ENCODE measurements at regions not wholly inside any gene's neighbourhood (a gene's known extent, or its start where the extent isn't known, plus 50 kb on each side); places are given as distances from the start of the nearest gene placed in this dataset.

DNA sequence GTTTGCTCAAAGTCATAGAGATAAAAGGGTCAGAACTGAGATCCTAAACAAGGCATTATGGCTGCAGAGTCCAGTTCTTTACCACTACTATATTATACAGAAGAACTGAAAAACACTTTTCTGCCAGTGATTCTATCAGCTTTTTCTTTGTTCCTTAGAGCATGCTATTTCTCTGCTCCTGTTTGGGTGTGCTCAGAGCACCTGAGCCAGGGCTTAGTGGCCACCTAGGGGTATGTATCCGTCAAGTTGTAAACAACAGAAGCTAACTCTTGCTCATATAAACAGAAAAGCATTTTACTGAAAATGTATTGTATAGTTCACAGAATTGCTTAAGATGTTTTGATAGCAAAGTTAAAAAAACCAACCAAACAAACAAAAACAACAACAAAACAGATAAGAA is 470.8 kb downstream of the SLC16A7 start:
- Histone ChIP-seq H3K27ac (ENCODE audit: low read depth, low read length) (no peak overlapping the region), H2BK120ac (ENCODE audit: insufficient read depth, low read length, poor library complexity) (no peak overlapping the region), H3K79me2 (ENCODE audit: control insufficient read depth, insufficient read depth, low read length, poor library complexity) (no peaks in the 10 kb centered on the region), H3K9ac (ENCODE audit: low read length) (no peak overlapping the region), H2BK12ac (ENCODE audit: low read length) (no peak overlapping the region), H2BK5ac (ENCODE audit: low read depth, low read length, poor library complexity) (no peak overlapping the region), H3K23ac (ENCODE audit: low read length) (no peak overlapping the region), H3K4ac (ENCODE audit: low read depth, low read length) (no peak overlapping the region), H3K4me3 (ENCODE audit: low read depth, low read length) (no peak overlapping the region), H3K79me1 (ENCODE audit: low read length) (no peaks in the 10 kb centered on the region), H4K8ac (ENCODE audit: low read depth, low read length) (no peak overlapping the region), H3K4me2 (ENCODE audit: low read length) (no peak overlapping the region), H2AK5ac (ENCODE audit: low read length) (no peak overlapping the region), H4K12ac (ENCODE audit: low read depth, low read length) (no peak overlapping the region), H3K36me3 (ENCODE audit: control insufficient read depth in 1 of 2, insufficient read depth in 2 of 2, low read length in 2 of 2) (no peaks in the 10 kb centered on the region), H3K14ac (ENCODE audit: low read length) (no peak overlapping the region), H3K9me3 (ENCODE audit: insufficient read depth, low read depth, low read length) (no peaks in the 10 kb centered on the region), H4K91ac (ENCODE audit: low read depth, low read length) (no peak overlapping the region), H3K18ac (ENCODE audit: low read length) (no peak overlapping the region), H3K4me1 (ENCODE audit: control insufficient read depth in 1 of 2, insufficient read depth in 2 of 2, low read length in 2 of 2) (no peaks in the 10 kb centered on the region), H3K27me3 (ENCODE audit: insufficient read depth, low read length) (no peaks in the 10 kb centered on the region), H2AFZ (ENCODE audit: insufficient read depth, low read length, poor library complexity) (no peak overlapping the region)
- no CpG with 5 or more reads among the region's 1 CpG for WGBS (ENCODE audit: extremely low coverage, insufficient coverage, insufficient read length)
- DNase-seq: no peak

DNA sequence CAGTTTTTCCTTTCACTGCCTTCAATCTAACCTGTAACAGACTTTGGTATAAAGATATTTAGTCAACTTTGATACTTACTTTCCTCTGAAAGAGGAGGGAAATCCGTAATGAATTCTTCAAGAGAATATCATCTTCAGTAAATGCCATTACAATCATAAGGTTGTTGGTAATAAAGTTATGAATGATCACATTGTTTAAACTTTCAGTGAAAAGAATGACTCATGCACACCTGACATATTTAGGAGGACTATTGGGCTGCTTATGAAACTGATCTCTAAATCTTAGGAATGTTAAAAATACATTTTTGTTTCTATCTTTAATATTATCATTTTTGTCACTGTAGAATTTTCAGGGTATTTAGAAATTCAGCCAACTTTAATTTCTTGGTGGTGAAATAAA is 474.7 kb downstream of the SLC16A7 start:
- H3K18ac ChIP-seq (ENCODE audit: low read length): no peak overlapping the region
- H3K14ac ChIP-seq (ENCODE audit: low read length): no peak overlapping the region
- WGBS (ENCODE audit: extremely low coverage, insufficient coverage, insufficient read length): no CpG with 5 or more reads among the region's 1 CpG

DNA sequence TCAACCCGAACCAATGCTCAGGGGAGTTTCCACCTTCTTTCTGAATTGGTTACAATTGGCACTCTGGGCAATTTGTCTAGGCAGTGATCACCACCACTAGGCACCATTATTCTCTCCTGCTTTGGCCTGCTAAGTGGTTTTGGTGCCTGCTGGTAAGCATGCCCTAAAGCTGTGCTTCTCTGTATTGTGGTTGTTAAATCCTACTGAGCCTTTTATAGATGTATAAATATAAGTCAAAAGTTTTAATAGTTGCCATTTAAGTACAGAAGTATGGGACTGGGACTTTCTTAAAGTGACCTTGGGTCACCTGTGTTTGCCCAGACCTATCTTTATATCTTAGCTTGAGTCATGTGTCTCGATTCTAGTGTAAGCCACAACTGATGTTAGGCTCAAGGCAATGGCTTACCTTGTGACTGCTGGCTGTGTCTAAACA is 475.9 kb downstream of the SLC16A7 start:
- Histone ChIP-seq H2AK5ac (ENCODE audit: low read length) (no peak overlapping the region), H3K9me3 (ENCODE audit: insufficient read depth, low read depth, low read length) (no peaks in the 10 kb centered on the region), H3K18ac (ENCODE audit: low read length) (no peak overlapping the region), H2BK12ac (ENCODE audit: low read length) (no peak overlapping the region), H3K4me2 (ENCODE audit: low read length) (no peak overlapping the region), H2BK5ac (ENCODE audit: low read depth, low read length, poor library complexity) (no peak overlapping the region), H3K27ac (ENCODE audit: low read depth, low read length) (no peak overlapping the region), H2BK120ac (ENCODE audit: insufficient read depth, low read length, poor library complexity) (no peak overlapping the region), H4K12ac (ENCODE audit: low read depth, low read length) (no peak overlapping the region), H3K36me3 (ENCODE audit: control insufficient read depth in 1 of 2, insufficient read depth in 2 of 2, low read length in 2 of 2) (no peaks in the 10 kb centered on the region), H2AFZ (ENCODE audit: insufficient read depth, low read length, poor library complexity) (no peak overlapping the region), H3K4me3 (ENCODE audit: low read depth, low read length) (no peak overlapping the region), H3K4me1 (ENCODE audit: control insufficient read depth in 1 of 2, insufficient read depth in 2 of 2, low read length in 2 of 2) (no peaks in the 10 kb centered on the region), H3K79me2 (ENCODE audit: control insufficient read depth, insufficient read depth, low read length, poor library complexity) (no peaks in the 10 kb centered on the region), H4K8ac (ENCODE audit: low read depth, low read length) (no peak overlapping the region), H3K79me1 (ENCODE audit: low read length) (no peaks in the 10 kb centered on the region), H3K23ac (ENCODE audit: low read length) (no peak overlapping the region), H3K9ac (ENCODE audit: low read length) (no peak overlapping the region), H3K27me3 (ENCODE audit: insufficient read depth, low read length) (no peaks in the 10 kb centered on the region), H3K14ac (ENCODE audit: low read length) (no peak overlapping the region), H3K4ac (ENCODE audit: low read depth, low read length) (no peak overlapping the region), H4K91ac (ENCODE audit: low read depth, low read length) (no peak overlapping the region)
- DNase-seq: no peak
- WGBS (ENCODE audit: extremely low coverage, insufficient coverage, insufficient read length): no CpG with 5 or more reads among the region's 2 CpGs

More for the DNA sequence above, 474.7 kb downstream of the SLC16A7 start:
- no peaks in the 10 kb centered on the region for H3K27me3 ChIP-seq (ENCODE audit: insufficient read depth, low read length)
- H3K4me3 ChIP-seq (ENCODE audit: low read depth, low read length): no peak overlapping the region
- no peak overlapping the region for H2BK120ac ChIP-seq (ENCODE audit: insufficient read depth, low read length, poor library complexity)
- no peaks in the 10 kb centered on the region for H3K36me3 ChIP-seq (ENCODE audit: control insufficient read depth in 1 of 2, insufficient read depth in 2 of 2, low read length in 2 of 2)
- H4K91ac ChIP-seq (ENCODE audit: low read depth, low read length): no peak overlapping the region
- H3K9ac ChIP-seq (ENCODE audit: low read length): no peak overlapping the region
- no peak overlapping the region for H3K23ac ChIP-seq (ENCODE audit: low read length)
- no peak overlapping the region for H4K8ac ChIP-seq (ENCODE audit: low read depth, low read length)
- H3K79me1 ChIP-seq (ENCODE audit: low read length): no peaks in the 10 kb centered on the region
- H3K9me3 ChIP-seq (ENCODE audit: insufficient read depth, low read depth, low read length): no peaks in the 10 kb centered on the region
- no peak overlapping the region for H3K4ac ChIP-seq (ENCODE audit: low read depth, low read length)
- no peak overlapping the region for H2AFZ ChIP-seq (ENCODE audit: insufficient read depth, low read length, poor library complexity)
- no peak overlapping the region for H2BK12ac ChIP-seq (ENCODE audit: low read length)
- H3K4me2 ChIP-seq (ENCODE audit: low read length): no peak overlapping the region
- no peak overlapping the region for H3K27ac ChIP-seq (ENCODE audit: low read depth, low read length)
- H2AK5ac ChIP-seq (ENCODE audit: low read length): no peak overlapping the region
- no peaks in the 10 kb centered on the region for H3K79me2 ChIP-seq (ENCODE audit: control insufficient read depth, insufficient read depth, low read length, poor library complexity)
- DNase-seq: peak in 1 of 2 donors; percentile 49
- no peaks in the 10 kb centered on the region for H3K4me1 ChIP-seq (ENCODE audit: control insufficient read depth in 1 of 2, insufficient read depth in 2 of 2, low read length in 2 of 2)
- H2BK5ac ChIP-seq (ENCODE audit: low read depth, low read length, poor library complexity): no peak overlapping the region
- H4K12ac ChIP-seq (ENCODE audit: low read depth, low read length): no peak overlapping the region

DNA sequence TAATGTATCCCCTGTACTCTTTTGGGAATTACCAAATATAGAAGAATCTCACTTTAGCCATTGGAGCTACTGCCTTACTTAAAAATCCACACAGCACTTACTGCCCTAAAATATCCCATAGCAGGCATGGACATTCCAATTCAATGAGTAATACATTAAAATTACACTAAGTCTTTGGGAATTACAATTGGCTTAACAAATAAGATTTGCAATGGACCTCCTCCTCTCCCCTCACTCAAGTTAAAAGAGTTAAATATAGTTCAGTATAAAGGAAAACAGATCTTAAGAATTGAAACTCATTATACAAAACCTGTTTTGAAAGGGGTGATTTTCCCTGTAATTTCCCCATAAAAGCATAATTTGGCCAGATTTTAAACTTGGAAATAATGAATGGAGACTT is 477.1 kb downstream of the SLC16A7 start:
- no peak overlapping the region for H3K4me3 ChIP-seq (ENCODE audit: low read depth, low read length)
- H3K79me1 ChIP-seq (ENCODE audit: low read length): no peaks in the 10 kb centered on the region
- no peak overlapping the region for H3K14ac ChIP-seq (ENCODE audit: low read length)
- no peak overlapping the region for H3K9ac ChIP-seq (ENCODE audit: low read length)
- no peak overlapping the region for H4K91ac ChIP-seq (ENCODE audit: low read depth, low read length)
- H3K4me1 ChIP-seq (ENCODE audit: control insufficient read depth in 1 of 2, insufficient read depth in 2 of 2, low read length in 2 of 2): no peaks in the 10 kb centered on the region
- H3K27ac ChIP-seq (ENCODE audit: low read depth, low read length): no peak overlapping the region
- H4K8ac ChIP-seq (ENCODE audit: low read depth, low read length): no peak overlapping the region
- no peak for DNase-seq
- no peaks in the 10 kb centered on the region for H3K79me2 ChIP-seq (ENCODE audit: control insufficient read depth, insufficient read depth, low read length, poor library complexity)
- no peak overlapping the region for H2BK12ac ChIP-seq (ENCODE audit: low read length)
- no peak overlapping the region for H2BK5ac ChIP-seq (ENCODE audit: low read depth, low read length, poor library complexity)
- no peak overlapping the region for H4K12ac ChIP-seq (ENCODE audit: low read depth, low read length)
- H3K18ac ChIP-seq (ENCODE audit: low read length): no peak overlapping the region
- no peaks in the 10 kb centered on the region for H3K36me3 ChIP-seq (ENCODE audit: control insufficient read depth in 1 of 2, insufficient read depth in 2 of 2, low read length in 2 of 2)
- H3K4ac ChIP-seq (ENCODE audit: low read depth, low read length): no peak overlapping the region
- no peak overlapping the region for H2AFZ ChIP-seq (ENCODE audit: insufficient read depth, low read length, poor library complexity)
- H3K23ac ChIP-seq (ENCODE audit: low read length): no peak overlapping the region
- H2AK5ac ChIP-seq (ENCODE audit: low read length): no peak overlapping the region
- no peaks in the 10 kb centered on the region for H3K9me3 ChIP-seq (ENCODE audit: insufficient read depth, low read depth, low read length)
- H2BK120ac ChIP-seq (ENCODE audit: insufficient read depth, low read length, poor library complexity): no peak overlapping the region
- H3K27me3 ChIP-seq (ENCODE audit: insufficient read depth, low read length): no peaks in the 10 kb centered on the region
- no peak overlapping the region for H3K4me2 ChIP-seq (ENCODE audit: low read length)

Measured in trophoblast cell (in vitro differentiated cells and primary cell).